ENCODE measurements at regions not wholly inside any gene's neighbourhood (a gene's known extent, or its start where the extent isn't known, plus 50 kb on each side); places are given as distances from the start of the nearest gene placed in this dataset.
A peak's percentile ranks its signal among the peaks of the same experiment; 100 is the strongest.

DNA sequence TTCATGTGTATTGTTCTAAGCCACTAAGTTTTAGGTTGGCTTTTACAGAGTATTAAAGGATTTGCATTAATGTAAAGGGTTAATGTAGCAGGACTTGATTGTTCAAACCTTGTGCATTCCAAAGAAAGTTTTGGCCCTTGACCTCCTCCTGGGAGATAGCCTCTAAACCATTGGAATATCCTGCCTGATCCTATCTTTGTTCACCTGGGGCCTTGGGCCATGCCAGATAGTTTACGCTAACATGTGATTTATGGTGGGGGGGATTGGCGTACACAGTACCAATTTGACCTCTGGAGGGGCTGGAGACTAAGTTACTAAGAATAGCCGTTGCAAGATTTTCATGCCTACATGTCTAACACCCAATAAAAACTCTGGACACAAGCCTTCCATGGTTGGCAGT lies 1002.7 kb upstream of the PABPC4L start:
- TF ChIP-seq, protein P1, sequence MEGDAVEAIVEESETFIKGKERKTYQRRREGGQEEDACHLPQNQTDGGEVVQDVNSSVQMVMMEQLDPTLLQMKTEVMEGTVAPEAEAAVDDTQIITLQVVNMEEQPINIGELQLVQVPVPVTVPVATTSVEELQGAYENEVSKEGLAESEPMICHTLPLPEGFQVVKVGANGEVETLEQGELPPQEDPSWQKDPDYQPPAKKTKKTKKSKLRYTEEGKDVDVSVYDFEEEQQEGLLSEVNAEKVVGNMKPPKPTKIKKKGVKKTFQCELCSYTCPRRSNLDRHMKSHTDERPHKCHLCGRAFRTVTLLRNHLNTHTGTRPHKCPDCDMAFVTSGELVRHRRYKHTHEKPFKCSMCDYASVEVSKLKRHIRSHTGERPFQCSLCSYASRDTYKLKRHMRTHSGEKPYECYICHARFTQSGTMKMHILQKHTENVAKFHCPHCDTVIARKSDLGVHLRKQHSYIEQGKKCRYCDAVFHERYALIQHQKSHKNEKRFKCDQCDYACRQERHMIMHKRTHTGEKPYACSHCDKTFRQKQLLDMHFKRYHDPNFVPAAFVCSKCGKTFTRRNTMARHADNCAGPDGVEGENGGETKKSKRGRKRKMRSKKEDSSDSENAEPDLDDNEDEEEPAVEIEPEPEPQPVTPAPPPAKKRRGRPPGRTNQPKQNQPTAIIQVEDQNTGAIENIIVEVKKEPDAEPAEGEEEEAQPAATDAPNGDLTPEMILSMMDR (IDR thresholded peaks at IDR 0.05; ENCODE audit: low read depth, low read length, missing control alignments): no peak
- H3K27ac ChIP-seq: no peak overlapping the region
- no peak for DNase-seq
- no peaks in the 10 kb centered on the region for H3K27me3 ChIP-seq (replicated peaks)
- no peaks in the 10 kb centered on the region for H3K36me3 ChIP-seq (replicated peaks)
- in situ Hi-C loops (cut with HindIII; ENCODE audit: low pct_ligation_motif_present, low sequenced_read_pairs): no loop called here
- no peak overlapping the region for H3K4me3 ChIP-seq (ENCODE audit: low read depth, low read length)

DNA sequence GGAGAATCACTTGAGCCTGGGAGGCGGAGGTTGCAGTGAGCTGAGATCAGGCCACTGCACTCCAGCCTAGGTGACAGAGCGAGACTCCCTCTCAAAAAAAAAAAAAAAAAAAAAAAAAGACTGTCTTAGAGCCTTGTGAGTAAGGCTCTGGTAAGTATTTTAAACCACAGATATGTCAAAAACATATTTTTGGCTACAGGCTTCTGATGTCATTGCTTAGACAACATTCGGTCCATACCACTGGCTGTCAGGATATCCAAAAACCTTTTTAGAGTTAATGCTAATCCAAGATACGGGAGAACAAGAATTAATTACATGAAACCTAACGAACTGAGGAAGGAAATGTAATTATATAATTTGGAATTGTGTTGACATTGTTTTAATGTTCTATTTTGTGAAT lies 999.5 kb upstream of the PABPC4L start:
- no peaks in the 10 kb centered on the region for H3K36me3 ChIP-seq (replicated peaks)
- no peak overlapping the region for H3K4me3 ChIP-seq (ENCODE audit: low read depth, low read length)
- in situ Hi-C loops (cut with HindIII; ENCODE audit: low pct_ligation_motif_present, low sequenced_read_pairs): no loop called here
- peak; percentile 18 for DNase-seq
- TF ChIP-seq, protein P1 (IDR thresholded peaks at IDR 0.05; ENCODE audit: low read depth, low read length, missing control alignments): no peak
- H3K27ac ChIP-seq: no peak overlapping the region
- H3K27me3 ChIP-seq (replicated peaks): no peaks in the 10 kb centered on the region

DNA sequence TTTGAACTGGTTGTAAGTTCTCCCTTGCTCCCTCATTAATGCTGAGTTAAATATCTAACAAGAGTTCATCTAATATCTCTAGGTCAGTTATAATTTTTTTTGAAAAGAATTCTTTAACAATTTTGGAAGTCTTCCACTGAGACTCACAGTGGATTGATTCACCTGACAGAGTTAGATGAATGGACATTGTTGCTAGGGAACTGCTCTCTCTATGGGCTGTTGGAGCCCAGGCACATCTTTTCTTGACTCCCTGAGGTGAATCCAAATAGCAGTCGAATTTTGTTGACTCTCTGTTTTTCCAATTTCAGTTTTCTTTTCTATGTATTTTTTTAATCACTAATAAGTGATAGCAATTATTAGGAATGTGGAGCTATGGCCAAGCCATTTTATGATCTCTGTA lies 996.1 kb upstream of the PABPC4L start:
- H3K36me3 ChIP-seq (replicated peaks): no peaks in the 10 kb centered on the region
- H3K27me3 ChIP-seq (replicated peaks): no peaks in the 10 kb centered on the region
- no peak overlapping the region for H3K4me3 ChIP-seq (ENCODE audit: low read depth, low read length)
- no peak overlapping the region for H3K27ac ChIP-seq
- no peak for DNase-seq
- in situ Hi-C loops (cut with HindIII; ENCODE audit: low pct_ligation_motif_present, low sequenced_read_pairs): no loop called here
- TF ChIP-seq, protein P1 (IDR thresholded peaks at IDR 0.05; ENCODE audit: low read depth, low read length, missing control alignments): no peak

DNA sequence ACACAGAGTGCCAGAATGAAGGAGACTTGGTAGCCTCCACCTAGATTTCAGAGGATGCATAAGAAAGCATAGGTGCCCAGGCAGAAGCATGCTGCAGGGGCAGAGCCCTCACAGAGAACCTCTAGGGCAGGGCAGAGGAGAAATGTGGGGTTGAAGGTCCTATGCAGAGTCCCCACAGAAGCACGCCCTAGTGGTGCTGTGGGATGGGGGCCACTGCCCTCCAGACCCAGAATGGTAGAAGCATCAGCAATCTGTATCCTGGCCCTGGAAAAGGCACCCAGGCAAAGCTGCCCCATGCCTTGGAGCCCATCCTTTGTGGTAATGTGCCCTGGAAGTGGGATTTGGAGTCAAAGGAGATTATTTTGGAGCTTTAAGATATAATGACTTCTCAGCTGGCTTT lies 992.9 kb upstream of the PABPC4L start:
- H3K27ac ChIP-seq: no peak overlapping the region
- no peaks in the 10 kb centered on the region for H3K36me3 ChIP-seq (replicated peaks)
- no peaks in the 10 kb centered on the region for H3K27me3 ChIP-seq (replicated peaks)
- TF ChIP-seq, protein P1 (IDR thresholded peaks at IDR 0.05; ENCODE audit: low read depth, low read length, missing control alignments): no peak
- no peak overlapping the region for H3K4me3 ChIP-seq (ENCODE audit: low read depth, low read length)
- DNase-seq: no peak
- in situ Hi-C loops (cut with HindIII; ENCODE audit: low pct_ligation_motif_present, low sequenced_read_pairs): no loop called here

DNA sequence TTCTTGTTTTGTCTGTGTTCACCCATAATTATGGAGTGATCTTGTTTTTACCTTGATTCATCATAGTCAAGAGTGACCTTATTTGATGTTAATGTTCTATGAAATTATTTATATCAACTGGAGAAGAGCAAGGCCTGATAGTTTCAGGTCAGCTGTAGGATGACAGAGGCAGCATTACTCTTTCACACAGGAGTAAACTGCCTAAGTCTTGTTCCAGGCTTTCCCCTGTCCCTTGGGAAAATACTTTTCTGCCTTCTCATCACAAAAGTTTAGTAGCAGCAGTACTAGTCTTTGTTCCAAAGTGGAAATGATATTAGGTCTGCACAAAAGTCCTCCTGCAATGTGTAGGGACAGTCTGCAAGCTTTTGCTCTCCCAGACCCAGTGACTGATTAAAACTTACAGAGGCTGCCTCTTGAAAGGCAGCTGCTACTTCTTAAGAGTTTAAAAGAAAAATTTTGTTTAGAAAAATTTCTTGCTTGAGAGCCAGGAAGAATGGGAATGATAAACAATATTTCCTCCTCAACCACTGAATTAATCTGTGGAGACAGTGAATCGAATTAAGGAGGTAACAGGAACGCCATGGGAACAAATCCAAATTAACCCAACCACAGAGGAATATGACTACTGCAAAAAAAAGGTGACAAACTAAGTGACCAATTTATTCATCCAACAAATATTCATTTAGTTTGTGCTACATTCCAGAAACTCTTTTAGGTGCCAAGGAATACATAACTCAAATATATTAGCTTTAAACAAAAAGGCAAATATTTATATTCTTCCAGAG lies 991.4 kb upstream of the PABPC4L start:
- Histone ChIP-seq H3K27ac (no peak overlapping the region), H3K36me3 (replicated peaks) (no peaks in the 10 kb centered on the region), H3K4me3 (ENCODE audit: low read depth, low read length) (no peak overlapping the region), H3K27me3 (replicated peaks) (no peaks in the 10 kb centered on the region)
- DNase-seq: peak; percentile 4
- in situ Hi-C loops (cut with HindIII; ENCODE audit: low pct_ligation_motif_present, low sequenced_read_pairs): no loop called here
- TF ChIP-seq, protein P1 (IDR thresholded peaks at IDR 0.05; ENCODE audit: low read depth, low read length, missing control alignments): no peak

DNA sequence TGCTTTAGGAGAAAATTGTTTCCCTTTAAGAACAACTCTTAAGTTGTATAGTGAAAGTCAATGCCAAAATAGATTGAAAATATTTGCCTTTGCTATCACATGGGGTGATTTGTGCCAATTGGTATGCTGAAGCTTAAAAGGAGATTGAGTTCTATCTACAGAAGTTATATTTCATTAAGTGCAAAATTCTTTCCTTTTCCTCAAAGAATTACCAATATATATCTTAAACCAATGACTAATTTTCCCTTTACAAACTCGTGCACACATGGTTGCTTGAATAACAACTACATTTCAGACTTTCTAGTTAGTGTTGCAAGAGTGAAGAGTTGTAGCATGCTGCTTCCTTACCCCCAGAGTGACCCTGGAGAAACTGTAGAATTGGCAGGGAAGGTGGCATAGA lies 990.0 kb upstream of the PABPC4L start:
- H3K27ac ChIP-seq: no peak overlapping the region
- no peaks in the 10 kb centered on the region for H3K36me3 ChIP-seq (replicated peaks)
- TF ChIP-seq, protein P1 (IDR thresholded peaks at IDR 0.05; ENCODE audit: low read depth, low read length, missing control alignments): no peak
- no peak overlapping the region for H3K4me3 ChIP-seq (ENCODE audit: low read depth, low read length)
- in situ Hi-C loops (cut with HindIII; ENCODE audit: low pct_ligation_motif_present, low sequenced_read_pairs): no loop called here
- no peaks in the 10 kb centered on the region for H3K27me3 ChIP-seq (replicated peaks)
- DNase-seq: no peak
